H54 (cell line): ENCODE measurements at regions not wholly inside any gene's neighbourhood (a gene's known extent, or its start where the extent isn't known, plus 50 kb on each side); places are given as distances from the start of the nearest gene placed in this dataset.

Experiments used
- DNase-seq: peaks from one replicate; pipeline ENCODE4 v3.0.0; 2011; ENCODE audit warnings: low spot score, mixed read lengths; ENCODE audit not compliant: insufficient read length
- FAIRE-seq: peaks from 3 replicates; lab custom pipeline; 2011; peaks lifted over from hg19 to GRCh38; lab: Jason Lieb, UNC
- POLR2A ChIP-seq: IDR thresholded peaks from 2 replicates; pipeline ENCODE4 v1.6.1; 2011; ENCODE audit warnings: low read depth, mild to moderate bottlenecking, low read length

DNA sequence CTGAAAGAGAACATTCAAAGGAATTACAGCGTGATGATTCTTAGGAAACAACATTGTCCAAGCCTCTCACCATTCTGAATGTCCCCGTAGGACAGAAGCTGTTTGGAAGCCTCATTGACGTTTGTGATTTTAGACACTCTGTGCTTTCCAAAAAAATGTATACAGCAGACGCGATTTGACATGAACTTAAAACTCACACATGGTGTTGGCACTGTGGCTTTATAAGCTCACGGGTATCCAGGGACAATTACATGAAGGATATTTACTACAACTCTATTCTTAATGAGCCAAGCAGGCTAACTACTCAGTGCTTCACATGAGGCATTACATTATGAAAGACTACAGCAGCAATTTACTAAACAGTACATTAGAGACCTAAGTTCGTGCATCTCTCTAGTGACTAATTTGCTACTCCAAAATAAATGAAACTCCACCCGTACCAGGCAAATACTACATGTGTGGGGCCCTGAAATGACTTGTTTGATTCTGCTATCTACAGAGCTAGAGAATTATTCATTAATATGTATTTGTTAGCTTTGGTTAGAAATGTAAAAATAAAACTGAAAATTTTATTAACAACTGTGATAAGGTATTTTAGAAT, 620.7 kb downstream of the SPRY1 start:
- DNase-seq (no peak), FAIRE-seq (no peak)
- no peak for TF ChIP-seq POLR2A

DNA sequence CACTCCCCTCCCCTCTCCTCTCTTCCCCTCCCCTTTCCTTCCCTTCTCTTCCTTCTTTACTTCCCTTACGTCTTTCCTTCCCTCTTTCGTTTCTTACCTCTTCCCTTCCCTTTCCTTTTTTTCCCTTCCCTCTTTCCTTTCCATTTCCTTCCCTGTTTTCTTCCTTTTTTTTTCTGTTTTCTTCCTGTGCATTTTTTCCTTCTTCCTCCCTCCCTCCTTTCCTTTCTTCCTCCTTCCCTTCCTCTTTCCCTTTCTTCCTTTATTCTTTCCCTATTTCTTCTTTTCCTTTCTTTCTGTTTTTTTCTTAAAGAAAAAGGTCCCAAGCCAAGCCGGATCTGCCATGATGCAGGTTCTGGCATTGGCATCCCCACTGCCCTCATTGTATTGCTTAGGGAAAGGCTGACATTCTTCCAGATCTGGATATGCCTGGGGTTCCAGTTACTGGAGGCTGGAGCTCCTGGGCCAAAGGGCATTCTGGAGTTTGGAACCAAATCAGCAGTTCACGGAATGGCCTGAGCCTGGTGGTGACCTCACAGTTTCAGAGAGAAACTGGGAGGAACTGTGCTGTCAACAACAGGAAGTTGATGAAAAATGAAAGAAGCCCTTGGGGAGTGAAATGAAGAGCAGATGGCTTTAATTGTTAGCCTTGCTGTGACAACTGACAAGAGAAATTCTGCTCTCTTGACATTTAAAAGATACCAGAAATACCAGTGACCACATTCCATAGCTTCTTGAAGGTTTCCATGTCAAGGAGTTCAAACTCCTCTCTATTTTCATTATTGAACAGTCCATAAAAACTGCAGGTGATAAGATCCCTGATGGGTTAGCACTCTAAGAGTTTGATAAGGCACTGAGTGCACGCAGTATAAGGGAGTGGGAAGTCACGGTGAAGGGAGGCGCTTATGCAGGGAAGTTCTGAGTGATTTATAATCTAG, 622.1 kb downstream of the SPRY1 start:
- DNase-seq (peak; percentile 1), FAIRE-seq (no peak)
- no peak for TF ChIP-seq POLR2A

DNA sequence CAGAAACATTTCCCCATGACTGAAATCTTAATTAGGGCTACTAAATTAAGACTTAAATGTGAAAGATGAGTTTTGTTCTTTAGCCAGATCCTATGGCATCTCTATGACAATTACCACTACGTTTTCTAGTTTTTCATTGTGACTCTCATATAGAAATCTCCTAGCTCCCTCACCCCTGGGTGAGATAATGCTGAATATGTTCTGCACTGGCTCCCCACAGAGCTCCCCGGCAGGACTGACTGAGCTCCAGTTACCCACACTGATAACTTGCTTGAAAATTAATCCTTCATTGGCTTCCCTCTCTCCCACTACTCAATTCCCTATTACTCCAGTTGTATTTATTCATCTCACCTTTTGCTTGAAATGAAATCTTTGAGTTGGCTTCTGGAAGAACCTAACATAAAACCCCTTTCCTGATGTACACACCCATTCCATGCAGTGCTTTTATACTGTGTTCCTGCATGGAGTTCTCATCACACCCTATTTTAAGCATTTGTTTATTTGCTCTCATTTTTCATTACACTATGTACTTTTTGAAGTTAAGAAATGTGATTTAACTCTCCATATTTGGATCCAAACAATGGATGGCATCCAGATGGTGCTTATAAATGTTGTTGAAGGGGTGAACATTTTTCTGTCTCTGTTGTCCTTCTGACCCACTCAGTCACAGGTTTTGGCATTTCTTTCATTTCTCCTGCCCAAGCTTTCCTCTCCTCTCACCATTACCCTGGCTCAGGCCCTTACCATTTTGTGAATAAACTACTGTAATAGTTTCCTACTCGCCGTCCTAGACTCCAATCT, 623.4 kb downstream of the SPRY1 start:
- DNase-seq (no peak), FAIRE-seq (no peak)
- no peak for TF ChIP-seq POLR2A

DNA sequence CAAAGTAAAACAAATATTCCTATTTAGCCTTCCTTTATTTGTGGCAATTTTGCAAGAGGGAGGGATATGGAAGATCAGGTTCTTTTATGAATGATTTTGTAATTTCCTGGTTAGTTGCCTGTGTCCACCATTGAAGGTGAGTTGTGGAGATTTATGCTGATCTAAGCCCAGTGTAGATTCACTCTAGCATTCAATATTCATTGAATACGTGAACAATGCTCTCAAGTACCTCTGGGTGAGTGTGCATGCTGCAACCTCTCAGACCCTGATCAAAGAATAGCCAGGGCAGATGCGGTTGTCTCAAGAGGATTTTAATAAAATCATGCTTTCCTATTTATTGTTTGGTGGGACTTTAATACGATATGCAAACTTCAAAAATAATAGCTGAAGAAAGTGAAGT, 628.4 kb downstream of the SPRY1 start:
- DNase-seq (no peak), FAIRE-seq (no peak)
- no peak for TF ChIP-seq POLR2A

DNA sequence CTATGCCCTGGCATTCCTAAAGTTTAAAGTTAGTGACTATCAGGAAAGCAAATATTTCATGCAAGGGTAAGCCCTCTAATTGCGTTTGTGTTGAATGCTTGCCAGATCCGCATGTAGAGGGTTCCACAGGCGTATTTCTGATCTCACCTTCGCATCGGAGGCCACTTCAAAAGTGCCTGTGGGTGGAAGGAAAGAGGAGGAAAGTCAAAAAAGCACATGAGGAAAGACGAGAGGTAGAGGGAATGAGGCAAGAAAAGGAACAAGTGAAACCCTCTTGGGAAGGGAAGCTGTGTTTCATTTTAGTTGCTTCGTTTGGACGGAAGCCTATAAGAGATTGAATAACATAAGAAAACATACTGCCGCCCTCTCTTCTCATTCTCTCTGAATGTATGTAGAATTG, 628.8 kb downstream of the SPRY1 start:
- TF ChIP-seq POLR2A, result no peak
- no peak for FAIRE-seq

DNA sequence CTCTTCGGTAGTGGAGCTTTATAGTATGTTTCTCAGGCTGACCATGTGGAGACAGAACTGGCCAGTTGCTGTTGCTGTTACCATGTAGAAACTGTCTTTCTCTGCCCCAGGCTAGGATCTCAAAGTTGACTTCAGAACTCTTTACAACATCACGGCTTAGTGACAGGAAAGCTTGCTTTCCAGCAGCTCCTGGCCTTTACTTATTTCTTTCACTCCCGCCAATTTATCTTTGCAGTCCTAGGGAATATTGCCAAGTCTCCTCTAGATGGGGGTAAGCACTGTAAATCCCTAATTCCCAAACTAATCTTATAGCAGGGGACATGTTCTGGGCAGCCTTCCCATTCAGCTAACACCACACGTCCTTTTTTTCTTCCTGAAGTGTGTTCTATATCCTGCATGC, 631.6 kb downstream of the SPRY1 start:
- DNase-seq, result no peak
- TF ChIP-seq POLR2A, result no peak
- FAIRE-seq, result no peak

More for the DNA sequence above, 628.8 kb downstream of the SPRY1 start:
- no peak for DNase-seq

DNA sequence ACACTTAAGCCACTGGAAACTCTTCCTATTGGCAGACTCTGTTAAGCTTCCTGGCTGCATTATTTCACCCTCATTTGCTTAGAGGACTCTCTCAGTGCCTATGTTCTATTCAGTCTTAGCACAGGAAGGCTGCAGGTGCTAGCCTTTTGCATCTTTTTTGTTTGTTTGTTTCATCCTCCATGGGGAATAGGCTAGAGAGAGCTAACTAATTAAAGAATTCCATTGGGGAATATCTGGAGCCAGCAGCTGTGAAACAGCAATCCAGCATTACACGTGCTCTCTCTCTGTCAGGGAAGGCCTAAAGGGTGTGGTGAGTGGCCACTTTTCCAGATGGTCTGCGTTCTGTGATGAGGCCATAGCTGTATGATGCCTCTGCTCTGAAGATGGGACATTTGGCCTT, 633.6 kb downstream of the SPRY1 start:
- DNase-seq (no peak), FAIRE-seq (no peak)
- TF ChIP-seq POLR2A, result no peak

DNA sequence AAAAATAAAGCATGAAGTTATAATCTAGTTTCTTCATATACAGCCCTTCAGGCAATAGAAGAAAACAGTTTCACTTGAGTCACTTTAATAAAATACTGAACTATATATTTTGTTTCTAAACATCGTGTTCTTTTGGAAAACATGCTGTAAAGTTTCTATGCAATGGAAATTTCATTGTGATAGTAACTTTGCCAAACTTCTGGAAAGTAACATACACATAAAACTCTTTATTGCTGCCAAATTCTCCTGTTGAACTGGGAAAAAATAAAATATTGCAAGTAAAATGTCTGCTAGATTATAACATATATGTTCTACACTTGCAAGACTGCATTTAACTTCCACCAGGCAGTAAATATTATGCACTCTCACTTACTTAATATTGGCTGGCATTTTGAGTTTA, 635.4 kb downstream of the SPRY1 start:
- FAIRE-seq (no peak), DNase-seq (no peak)
- TF ChIP-seq POLR2A, result no peak

DNA sequence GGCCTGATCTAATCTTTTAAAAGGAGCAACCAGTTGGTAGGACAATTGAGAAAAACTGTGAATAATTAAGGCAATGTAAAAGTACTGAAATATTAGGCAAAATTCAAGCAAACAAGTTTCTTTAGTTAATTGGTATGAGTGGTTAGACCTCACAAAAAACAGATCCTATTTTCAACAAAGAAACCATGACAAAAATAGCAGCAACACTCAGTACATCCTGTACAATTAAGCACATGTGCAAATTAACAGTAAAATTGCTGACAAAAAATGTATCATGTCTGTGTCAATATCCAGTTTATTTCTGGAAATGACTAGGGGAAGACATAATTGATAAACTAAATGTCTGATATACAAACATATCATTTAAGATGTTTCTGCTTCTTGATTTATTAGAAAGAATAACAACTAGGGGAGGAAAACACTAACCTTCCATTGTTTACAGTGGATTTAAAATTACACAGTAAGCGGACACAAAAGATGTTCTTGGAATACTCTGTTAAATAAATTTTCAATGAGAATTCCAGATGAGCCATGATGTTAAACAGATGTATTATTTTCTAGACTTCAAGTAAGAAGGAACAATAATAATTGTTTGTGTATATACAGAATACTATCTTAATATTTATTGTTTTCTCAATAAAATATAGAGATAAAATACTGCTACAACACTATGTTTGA, 638.9 kb downstream of the SPRY1 start:
- FAIRE-seq (no peak), DNase-seq (no peak)
- TF ChIP-seq POLR2A, result no peak

DNA sequence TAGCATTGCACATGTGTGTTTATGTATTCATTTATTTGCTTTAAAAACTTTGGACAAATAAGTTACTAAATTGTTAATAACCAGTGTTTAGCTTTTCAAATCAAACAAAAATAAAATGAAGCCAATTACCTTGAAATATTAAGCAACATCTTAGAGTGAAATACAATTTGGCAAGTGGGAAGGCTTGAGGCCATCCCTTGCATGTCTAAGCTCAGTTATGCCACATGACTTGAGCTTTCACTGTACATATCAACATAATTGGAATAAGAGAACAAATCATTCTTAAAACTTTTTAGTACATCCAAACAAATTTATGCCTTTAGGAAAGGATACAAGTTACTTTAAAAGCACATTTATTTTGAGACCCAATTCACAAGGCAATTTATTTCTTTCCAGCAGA, 640.6 kb downstream of the SPRY1 start:
- TF ChIP-seq POLR2A, result no peak
- DNase-seq (no peak), FAIRE-seq (no peak)

DNA sequence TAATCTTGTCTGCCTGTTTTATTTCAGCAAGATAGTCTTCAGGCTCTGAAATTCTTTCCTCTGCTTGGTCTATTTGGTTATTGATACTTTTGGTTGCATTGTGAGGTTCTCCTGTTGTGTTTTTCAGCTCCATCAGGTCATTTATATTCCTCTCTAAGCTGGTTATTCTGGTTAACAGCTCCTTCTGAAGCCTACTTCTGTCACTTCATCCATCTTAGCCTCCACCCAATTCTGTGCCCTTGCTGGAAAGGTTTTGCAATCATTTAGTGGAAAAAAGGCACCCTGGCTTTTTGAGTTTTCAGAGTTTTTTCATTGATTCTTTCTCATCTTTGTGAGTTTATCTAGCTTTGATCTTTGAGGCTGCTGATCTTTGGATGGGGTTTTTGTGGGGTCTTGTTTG, 647.7 kb downstream of the SPRY1 start:
- DNase-seq, result no peak
- no peak for FAIRE-seq
- no peak for TF ChIP-seq POLR2A

DNA sequence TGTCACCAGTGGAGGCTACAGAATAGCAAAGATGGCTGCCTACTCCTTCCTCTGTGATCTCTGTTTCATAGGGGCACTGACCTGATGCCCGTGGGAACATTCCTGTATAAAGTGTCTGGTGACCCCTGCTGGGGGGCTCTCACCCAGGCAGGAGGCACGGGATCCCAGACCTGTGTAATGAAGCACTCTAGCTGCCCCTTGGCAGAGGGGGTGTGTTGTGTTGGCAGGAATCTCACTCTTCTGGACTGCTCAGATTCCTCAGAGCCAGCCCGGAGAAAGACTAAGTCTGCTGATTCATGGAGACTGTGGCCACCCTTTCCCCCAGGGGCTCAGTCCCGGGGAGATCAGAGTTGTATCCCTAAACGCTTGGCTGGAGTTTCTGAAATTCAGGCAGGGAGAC, 648.3 kb downstream of the SPRY1 start:
- FAIRE-seq (no peak), DNase-seq (no peak)

DNA sequence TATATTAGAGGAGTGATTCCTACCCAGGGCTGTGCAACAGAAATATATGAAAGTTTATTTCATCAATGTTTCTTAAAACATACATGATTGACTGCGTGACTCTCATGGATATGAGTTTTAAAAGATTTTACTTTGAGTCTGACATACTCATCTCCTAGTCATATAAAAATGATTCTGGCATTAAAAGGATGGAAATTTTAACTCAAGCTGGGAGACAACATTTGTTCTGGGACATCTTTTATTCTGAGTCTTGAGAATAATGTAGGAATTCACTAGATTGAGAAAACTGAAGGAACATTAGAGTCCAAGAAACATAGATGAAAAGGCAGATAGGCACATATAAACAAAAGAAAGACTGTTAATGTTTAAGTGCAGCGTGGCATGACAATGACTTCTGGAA, 649.6 kb downstream of the SPRY1 start:
- TF ChIP-seq POLR2A, result no peak
- no peak for FAIRE-seq

More for the DNA sequence above, 648.3 kb downstream of the SPRY1 start:
- TF ChIP-seq POLR2A, result no peak

More for the DNA sequence above, 649.6 kb downstream of the SPRY1 start:
- no peak for DNase-seq
